ENCODE measurements at regions not wholly inside any gene's neighbourhood (a gene's known extent, or its start where the extent isn't known, plus 50 kb on each side); places are given as distances from the start of the nearest gene placed in this dataset.

- no peak for DNase-seq (ENCODE audit: low spot score)
- intact Hi-C loops (cut with DNase I), result no loop called here
Measured at GRCh38 chr20:7207186-7207798, 439.8 kb downstream of the BMP2 start.

GRCh38 chr20:7210910-7211309, 443.4 kb downstream of the BMP2 start:
- intact Hi-C loops (cut with DNase I), result no loop called here
- DNase-seq (ENCODE audit: low spot score), result no peak

GRCh38 chr20:7214081-7214740, 446.7 kb downstream of the BMP2 start:
- no peak for DNase-seq (ENCODE audit: low spot score)
- intact Hi-C loops (cut with DNase I), result no loop called here

DNA sequence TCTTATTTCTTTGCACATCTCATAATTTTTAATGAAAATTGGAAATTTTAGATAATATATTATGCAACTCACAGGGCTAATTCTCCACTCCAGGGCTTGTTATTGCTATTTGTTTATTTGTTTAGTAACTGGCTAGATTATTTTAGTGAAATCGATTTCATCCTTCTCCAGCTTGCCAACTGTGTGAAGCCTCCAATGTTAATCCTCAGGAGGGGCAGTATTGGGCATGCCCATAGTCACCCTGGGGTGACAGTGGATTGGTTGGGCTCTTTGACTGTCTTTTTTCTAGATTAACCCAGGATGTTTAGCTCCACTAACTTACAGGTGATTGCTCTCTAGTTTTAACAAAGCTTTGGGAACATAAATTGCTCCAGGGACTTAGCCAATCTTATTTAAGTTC, 450.1 kb downstream of the BMP2 start:
- DNase-seq (ENCODE audit: low spot score), result no peak
- intact Hi-C loops (cut with DNase I), result no loop called here

- intact Hi-C loops (cut with DNase I), result no loop called here
- no peak for DNase-seq (ENCODE audit: low spot score)
Measured at GRCh38 chr20:7220755-7221154, 453.3 kb downstream of the BMP2 start.

GRCh38 chr20:7226156-7226555, 458.7 kb downstream of the BMP2 start:
- intact Hi-C loops (cut with DNase I), result no loop called here

GRCh38 chr20:7231303-7231702, 463.8 kb downstream of the BMP2 start:
- DNase-seq (ENCODE audit: low spot score), result no peak
- intact Hi-C loops (cut with DNase I), result no loop called here

More at GRCh38 chr20:7226156-7226555, 458.7 kb downstream of the BMP2 start:
- no peak for DNase-seq (ENCODE audit: low spot score)

- intact Hi-C loops (cut with DNase I), result no loop called here
Measured at GRCh38 chr20:7232796-7233195, 465.3 kb downstream of the BMP2 start.

DNA sequence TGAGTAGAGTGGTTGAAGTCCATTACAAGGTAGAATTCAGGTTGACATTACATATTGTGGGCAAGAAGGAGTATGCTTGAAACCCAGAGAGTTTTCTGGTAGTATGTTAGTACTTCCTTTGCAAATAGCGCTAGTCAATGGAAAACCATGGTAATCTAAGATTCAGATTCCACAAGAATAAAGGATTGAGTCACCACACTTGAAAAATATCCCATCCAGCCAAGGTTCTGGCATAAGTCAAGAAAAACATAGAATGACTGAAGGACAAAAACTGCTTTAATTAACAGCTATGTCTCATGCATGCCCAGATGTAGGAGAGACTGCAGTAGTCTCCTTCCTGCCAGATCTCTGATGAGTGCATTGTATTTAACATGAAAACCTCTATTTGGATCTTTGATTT, 469.8 kb downstream of the BMP2 start:
- no peak for DNase-seq (ENCODE audit: low spot score)
- intact Hi-C loops (cut with DNase I), result no loop called here

More at GRCh38 chr20:7232796-7233195, 465.3 kb downstream of the BMP2 start:
- DNase-seq (ENCODE audit: low spot score), result no peak

DNA sequence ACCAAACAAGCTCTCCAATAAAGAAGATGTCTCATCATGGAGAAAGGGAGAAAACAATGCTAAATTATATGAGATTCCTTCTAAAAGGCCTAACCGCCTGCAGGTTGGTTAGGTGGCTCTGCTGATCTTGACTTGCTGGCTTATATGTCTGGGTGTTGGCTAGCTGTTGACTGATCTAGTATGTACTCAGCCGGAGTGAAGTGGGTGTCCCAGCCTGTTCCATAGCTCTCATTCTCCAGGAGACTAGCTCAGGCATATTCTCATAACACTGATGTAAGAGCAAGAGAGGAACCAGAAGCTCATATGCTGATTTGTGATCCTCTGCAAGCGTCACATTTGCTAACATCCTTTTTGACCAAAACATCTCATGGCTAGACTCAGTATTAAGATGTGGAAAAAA, 473.0 kb downstream of the BMP2 start:
- intact Hi-C loops (cut with DNase I), result no loop called here
- DNase-seq (ENCODE audit: low spot score), result no peak

DNA sequence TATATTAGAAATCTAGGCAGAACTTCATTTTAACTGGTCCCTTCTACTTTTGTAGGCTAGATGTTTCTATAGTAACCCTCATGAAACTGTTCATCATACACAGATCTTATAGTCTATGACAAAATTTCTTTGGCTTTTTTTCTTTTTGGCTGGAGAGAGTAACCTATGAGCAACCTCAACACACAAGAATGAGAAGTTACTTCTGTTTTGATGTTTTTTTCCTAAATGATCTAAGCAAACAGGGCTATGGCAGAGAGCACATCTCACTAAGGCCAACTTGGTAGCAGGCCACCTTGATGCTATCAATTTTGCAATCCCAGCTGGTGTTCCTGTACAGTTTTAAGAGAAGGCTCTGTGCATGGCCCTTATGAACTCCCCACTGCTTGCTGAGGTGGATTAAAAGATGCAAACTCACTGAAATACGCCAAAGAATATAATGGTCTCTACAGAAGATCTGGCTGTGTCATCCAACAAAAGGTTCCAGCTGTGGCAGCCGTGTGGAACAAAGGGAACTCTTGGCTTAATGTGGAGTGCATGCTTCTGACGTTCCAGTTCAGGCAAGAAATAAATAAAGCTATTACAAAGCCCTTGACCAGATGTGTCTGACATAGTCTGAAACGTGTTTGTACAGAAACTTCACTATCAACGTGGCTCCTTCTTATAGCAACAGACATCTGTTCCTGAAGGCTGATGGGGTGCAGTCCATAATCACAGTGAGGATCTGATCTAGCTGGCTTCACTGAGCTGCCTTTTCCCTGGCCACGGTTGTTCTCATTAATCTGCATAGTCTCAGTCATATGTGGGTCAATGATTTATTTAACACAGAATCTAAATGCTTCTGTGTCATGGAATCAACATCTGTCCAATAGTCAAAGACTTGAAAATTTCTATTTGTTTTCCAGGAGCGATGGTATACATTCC, 481.1 kb downstream of the BMP2 start:
- no peak for DNase-seq (ENCODE audit: low spot score)
- intact Hi-C loops (cut with DNase I), result no loop called here

DNA sequence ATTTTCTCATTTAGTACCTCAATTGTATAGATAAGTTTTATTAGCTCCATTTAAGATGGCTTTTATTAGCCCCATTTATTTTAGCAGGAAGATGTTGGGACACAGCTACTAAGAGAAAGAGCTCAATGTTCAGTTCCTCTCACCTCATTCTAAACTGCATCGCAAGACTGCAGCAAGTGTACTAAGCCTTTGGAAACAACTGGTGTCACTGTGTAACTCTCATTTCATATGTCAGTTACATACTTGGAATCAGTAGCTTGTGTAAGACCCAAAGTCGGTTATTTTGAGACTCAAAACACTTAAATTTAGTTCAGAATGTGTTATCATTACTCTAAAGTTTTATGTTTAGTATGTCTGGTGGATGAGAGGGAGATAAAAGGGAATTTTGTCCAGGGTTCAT, 482.9 kb downstream of the BMP2 start:
- intact Hi-C loops (cut with DNase I), result no loop called here
- no peak for DNase-seq (ENCODE audit: low spot score)

DNA sequence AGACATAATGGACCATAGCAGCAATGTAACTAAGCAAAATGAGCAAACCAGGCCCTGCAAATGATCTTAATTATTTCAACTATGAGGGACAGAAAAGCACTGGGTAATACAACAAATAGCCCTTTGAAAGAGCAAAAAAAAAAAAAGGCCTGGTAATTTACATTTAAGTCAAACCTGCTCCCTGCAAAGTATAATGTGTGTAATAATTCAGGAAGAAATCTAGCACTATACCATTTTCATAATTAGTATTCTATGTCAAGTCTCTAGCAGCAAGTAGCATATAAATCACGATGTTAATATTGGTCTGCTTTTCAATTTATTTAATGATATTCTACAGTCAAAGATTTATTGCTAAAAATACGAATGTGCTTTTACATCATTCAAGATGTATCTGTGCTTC, 489.6 kb downstream of the BMP2 start:
- no peak for DNase-seq (ENCODE audit: low spot score)
- intact Hi-C loops (cut with DNase I), result no loop called here

GRCh38 chr20:7257692-7258466, 490.4 kb downstream of the BMP2 start:
- DNase-seq (ENCODE audit: low spot score), result no peak
- intact Hi-C loops (cut with DNase I), result no loop called here

GRCh38 chr20:7262803-7263202, 495.3 kb downstream of the BMP2 start:
- no peak for DNase-seq (ENCODE audit: low spot score)
- intact Hi-C loops (cut with DNase I), result no loop called here

DNA sequence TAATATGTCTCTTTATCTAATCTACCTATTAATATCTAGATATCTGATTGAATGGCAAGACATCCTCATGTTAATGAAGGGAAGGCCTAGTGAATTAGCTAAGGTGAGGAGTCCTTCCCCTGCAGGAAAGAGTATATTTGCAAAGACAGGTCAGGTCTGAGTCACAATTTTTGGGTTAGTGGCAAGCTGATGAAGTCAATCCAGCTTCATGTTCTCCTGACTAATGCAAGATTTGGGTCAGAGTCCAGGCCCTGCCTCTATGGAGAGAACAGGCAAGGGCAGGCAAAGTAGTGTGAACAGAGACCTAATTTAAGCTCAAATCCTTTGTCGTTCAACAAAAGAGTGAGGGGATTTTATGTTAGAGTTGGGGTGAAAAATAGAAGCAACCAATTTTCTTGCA, 496.7 kb downstream of the BMP2 start:
- intact Hi-C loops (cut with DNase I), result no loop called here
- DNase-seq (ENCODE audit: low spot score), result no peak

DNA sequence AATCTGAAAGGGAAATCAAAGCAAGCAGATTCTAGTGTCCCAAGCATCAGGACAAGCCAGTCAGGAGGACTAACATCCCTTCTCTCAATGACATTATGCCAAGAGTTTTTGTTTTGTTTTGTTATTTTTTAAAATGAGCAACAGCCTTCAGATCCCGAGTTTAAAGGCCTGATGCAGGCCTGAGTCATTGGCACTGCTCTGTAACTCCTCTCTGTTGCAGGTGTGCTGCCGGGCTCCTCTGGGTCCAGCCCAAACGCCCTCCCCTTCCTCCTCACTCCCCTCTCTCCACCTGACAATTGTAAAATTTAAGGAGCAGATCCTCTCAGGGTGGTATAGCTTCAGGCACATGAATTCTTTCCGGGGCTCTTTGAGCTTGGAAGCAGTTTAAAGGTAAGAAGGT, 502.0 kb downstream of the BMP2 start:
- intact Hi-C loops (cut with DNase I), result no loop called here
- no peak for DNase-seq (ENCODE audit: low spot score)

- no peak for DNase-seq (ENCODE audit: low spot score)
- intact Hi-C loops (cut with DNase I), result no loop called here
Measured at GRCh38 chr20:7272512-7272911, 505.0 kb downstream of the BMP2 start.

- intact Hi-C loops (cut with DNase I), result no loop called here
- no peak for DNase-seq (ENCODE audit: low spot score)
Measured at GRCh38 chr20:7274870-7275269, 507.4 kb downstream of the BMP2 start.

DNA sequence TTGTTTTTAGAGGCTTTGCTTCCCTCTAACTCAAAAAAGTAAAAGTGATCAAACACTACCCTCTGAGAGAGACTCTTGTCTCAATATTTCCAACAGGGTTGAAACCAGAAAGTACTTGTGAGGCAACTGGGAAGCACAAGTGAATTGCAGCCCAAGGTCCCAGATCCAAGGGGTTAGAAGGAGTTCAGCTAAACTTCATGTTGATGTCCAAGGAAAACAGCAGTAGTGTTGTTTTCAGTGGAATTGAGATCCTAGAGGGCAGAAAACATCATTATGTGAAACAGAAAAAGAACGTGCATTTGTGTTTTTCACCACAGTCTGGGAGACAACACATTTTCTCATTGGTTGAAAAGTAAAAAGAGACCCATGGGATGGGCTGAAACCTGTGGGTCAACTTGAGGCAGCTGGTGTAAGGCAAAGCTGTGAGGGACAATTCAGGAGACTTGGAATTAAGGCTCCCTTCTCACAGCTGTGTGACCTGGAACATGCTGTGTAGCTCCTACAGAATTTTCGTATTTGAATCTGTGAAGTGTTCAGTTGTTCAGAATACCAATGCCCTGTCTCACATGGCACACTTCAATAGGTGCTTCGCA, 508.3 kb downstream of the BMP2 start:
- intact Hi-C loops (cut with DNase I), result no loop called here
- no peak for DNase-seq (ENCODE audit: low spot score)

Data from cardiac septum (tissue), 1 donor.